Ascending aorta (tissue), 2 donors: ENCODE measurements at regions not wholly inside any gene's neighbourhood (a gene's known extent, or its start where the extent isn't known, plus 50 kb on each side); places are given as distances from the start of the nearest gene placed in this dataset.

Experiments used
- DNase-seq, 2 donors: peaks; one replicate each; pipeline ENCODE4 v3.0.0-alpha.2; 2019; ENCODE audit warnings: low spot score in 2 of 2
- H3K27ac ChIP-seq, 2 donors: fragments of 200-600 bp; sonication (generic); one replicate each; pipeline ENCODE4 v1.5.1; 2016 to 2017; ENCODE audit warnings: mild to moderate bottlenecking in 1 of 2
- H3K27me3 ChIP-seq: fragments of 200-600 bp; sonication (generic); one replicate; pipeline ENCODE4 v1.5.1; 2017
- H3K36me3 ChIP-seq, 2 donors: fragments of 200-600 bp; sonication (generic); one replicate each; pipeline ENCODE4 v1.5.1; 2016
- H3K4me1 ChIP-seq, 2 donors: fragments of 200-600 bp; sonication (generic); one replicate each; pipeline ENCODE4 v1.5.1; 2016 to 2017; ENCODE audit warnings: mild to moderate bottlenecking in 1 of 2
- H3K4me3 ChIP-seq, 2 donors: fragments of 200-600 bp; sonication (generic); one replicate each; pipeline ENCODE4 v1.5.1; 2016 to 2017; ENCODE audit warnings: mild to moderate bottlenecking in 1 of 2
- H3K9me3 ChIP-seq, 2 donors: fragments of 200-600 bp; sonication (generic); one replicate each; pipeline ENCODE4 v1.5.1; 2016
- CTCF ChIP-seq, 3 experiments: fragments of 200-600 bp in 2 of 3; fragments of 450-650 bp in 1 of 3; sonication (generic) in 2 of 3; IDR thresholded peaks; one replicate each; pipeline ENCODE4 v1.5.1; 2016 to 2019; ENCODE audit warnings: antibody characterized with exemption in 3 of 3, mild to moderate bottlenecking in 1 of 3, moderate library complexity in 1 of 3
- intact Hi-C: fragments of 100-400 bp; cut with DNase I; formaldehyde crosslinking; loops from one replicate; pipeline ENCODE4 v1.15.1; 2023

GRCh38 chr4:84327526-84327925 lies 171.6 kb downstream of the NKX6-1 start:
- Histone ChIP-seq H3K4me3 (no peak overlapping the region), H3K27me3 (no peaks in the 10 kb centered on the region), H3K27ac (no peak overlapping the region), H3K36me3 (no peaks in the 10 kb centered on the region), H3K9me3 (no peaks in the 10 kb centered on the region), H3K4me1 (no peaks in the 10 kb centered on the region)
- intact Hi-C loops = no loop called here
- no peak for DNase-seq
- TF ChIP-seq CTCF (IDR thresholded peaks at IDR 0.05) = no peak

GRCh38 chr4:84325625-84326024 lies 173.5 kb downstream of the NKX6-1 start:
- Histone ChIP-seq H3K27me3 (no peaks in the 10 kb centered on the region), H3K36me3 (no peaks in the 10 kb centered on the region), H3K27ac (no peak overlapping the region), H3K4me1 (no peaks in the 10 kb centered on the region), H3K9me3 (no peaks in the 10 kb centered on the region), H3K4me3 (no peak overlapping the region)
- no peak for TF ChIP-seq CTCF (IDR thresholded peaks at IDR 0.05)
- no peak for DNase-seq
- intact Hi-C loops = no loop called here

DNA sequence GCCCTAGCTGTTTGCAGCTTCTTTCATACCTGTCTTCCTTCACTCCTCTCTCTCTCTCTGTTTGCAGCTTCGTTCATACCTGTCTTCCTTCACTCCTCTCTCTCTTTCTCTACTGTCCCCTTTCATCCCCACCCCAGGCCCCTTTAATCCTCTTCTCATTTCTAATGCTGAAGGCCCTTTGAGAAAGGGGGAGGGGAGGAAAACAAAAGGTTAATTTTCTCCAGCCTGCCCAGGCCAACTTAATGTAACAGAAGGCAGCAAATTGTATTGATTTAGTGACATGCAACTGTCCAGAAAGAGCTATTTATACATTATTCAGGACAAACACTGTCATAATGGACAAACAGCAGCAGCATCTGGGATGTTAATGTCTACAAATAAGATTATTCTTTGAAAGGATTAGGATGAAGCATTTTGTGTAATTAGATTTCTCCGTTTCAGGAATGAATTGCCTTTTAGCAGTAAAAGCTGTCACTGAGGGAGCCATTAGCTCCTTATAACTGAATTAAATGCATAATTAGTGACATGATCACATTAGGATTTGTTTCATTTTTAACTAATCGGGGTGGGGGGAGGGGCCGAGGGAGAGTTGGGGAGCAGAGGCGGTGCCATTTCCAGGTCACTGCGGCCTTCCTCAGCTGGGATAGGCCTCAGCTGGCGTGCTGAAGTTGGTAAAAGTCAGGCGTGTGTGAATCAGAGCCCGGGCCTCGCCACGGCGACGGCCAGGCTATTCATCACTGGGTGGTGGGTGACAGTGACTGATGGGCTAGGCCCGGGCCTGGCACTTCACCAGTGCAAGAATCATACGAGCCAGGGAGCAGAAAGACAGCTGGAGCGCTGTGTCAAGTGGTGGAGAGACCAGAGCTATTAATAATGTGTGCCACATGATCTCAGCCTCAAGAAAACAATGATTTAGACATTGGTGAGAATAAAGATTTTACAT lies 174.5 kb downstream of the NKX6-1 start:
- Histone ChIP-seq H3K9me3 (no peaks in the 10 kb centered on the region), H3K27ac (no peak overlapping the region), H3K36me3 (no peaks in the 10 kb centered on the region), H3K4me3 (no peak overlapping the region), H3K27me3 (no peaks in the 10 kb centered on the region), H3K4me1 (no peaks in the 10 kb centered on the region)
- intact Hi-C loops = no loop called here
- no peak for DNase-seq
- TF ChIP-seq CTCF (IDR thresholded peaks at IDR 0.05) = no peak

GRCh38 chr4:84319124-84319523 lies 180.0 kb downstream of the NKX6-1 start:
- no peak overlapping the region for H3K27ac ChIP-seq
- no peaks in the 10 kb centered on the region for H3K36me3 ChIP-seq
- no peaks in the 10 kb centered on the region for H3K9me3 ChIP-seq
- no peaks in the 10 kb centered on the region for H3K4me1 ChIP-seq
- no peak for TF ChIP-seq CTCF (IDR thresholded peaks at IDR 0.05)
- peak in 1 of 2 donors; percentile 63 for DNase-seq
- no peaks in the 10 kb centered on the region for H3K27me3 ChIP-seq
- intact Hi-C loops = no loop called here
- H3K4me3 ChIP-seq = no peak overlapping the region

- Histone ChIP-seq H3K9me3 (no peaks in the 10 kb centered on the region), H3K27me3 (no peaks in the 10 kb centered on the region), H3K4me3 (no peak overlapping the region), H3K4me1 (no peaks in the 10 kb centered on the region), H3K27ac (no peak overlapping the region), H3K36me3 (no peaks in the 10 kb centered on the region)
- intact Hi-C loops = no loop called here
- DNase-seq = no peak
- no peak for TF ChIP-seq CTCF (IDR thresholded peaks at IDR 0.05)
Measured at GRCh38 chr4:84317513-84317912, 181.6 kb downstream of the NKX6-1 start.
